ENCODE measurements at regions not wholly inside any gene's neighbourhood (a gene's known extent, or its start where the extent isn't known, plus 50 kb on each side); places are given as distances from the start of the nearest gene placed in this dataset.

DNA sequence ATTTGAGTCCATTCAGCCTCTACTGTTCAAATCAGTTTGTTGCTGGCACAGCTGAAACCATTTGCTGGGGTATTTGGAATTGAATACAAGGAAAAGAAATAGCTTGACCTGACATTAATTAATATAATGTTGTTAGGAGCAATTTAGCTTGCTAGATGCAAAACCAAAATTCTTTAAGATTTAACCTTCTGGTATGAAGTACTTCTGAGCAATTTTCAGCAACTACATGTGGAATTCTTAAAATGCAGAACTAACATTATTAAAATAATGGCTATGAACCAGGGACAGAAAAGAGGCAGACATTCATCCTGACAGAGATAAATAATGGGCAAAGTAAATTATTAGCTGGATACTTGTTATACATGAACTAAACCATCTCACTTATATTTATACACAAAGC is 160.0 kb upstream of the MIR17HG start:
- no peak for DNase-seq

DNA sequence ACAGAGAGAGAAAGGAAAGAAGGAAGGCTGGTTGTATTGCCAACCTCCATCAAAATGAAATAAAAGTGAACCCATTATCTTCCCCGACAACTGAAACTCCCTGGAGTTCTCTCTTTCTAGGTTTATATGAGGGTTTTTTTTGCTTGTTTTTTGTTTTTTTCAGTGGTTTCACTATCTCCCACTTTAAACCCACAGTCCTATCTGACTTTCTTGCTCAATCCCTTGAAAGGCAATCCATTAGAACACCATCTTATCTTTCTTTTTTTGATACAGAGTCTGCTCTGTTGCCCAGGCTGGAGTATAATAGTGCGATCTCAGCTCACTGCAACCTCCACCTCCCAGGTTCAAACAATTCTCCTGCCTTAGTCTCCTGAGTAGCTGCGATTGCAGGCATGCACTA is 158.0 kb upstream of the MIR17HG start:
- no peak for DNase-seq

DNA sequence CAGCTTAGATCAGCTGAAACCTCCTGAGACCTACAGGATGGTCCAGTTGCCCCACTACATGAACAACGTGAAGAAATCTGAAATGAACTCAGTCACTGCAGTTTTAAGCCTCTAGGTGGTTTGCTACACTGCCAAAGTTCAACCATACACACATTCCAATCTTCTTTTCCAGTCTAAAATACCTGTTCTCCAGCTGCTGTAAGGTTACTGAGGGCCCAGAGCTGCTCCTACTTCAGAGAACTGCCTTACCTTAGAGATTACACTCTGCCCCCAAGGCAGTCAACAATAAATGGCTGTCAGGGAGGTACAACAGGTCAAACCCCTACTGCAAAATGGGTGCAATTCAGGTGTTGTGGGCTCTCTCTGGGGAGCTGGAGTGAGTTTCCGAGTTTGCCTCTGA is 154.1 kb upstream of the MIR17HG start:
- no peak for DNase-seq

DNA sequence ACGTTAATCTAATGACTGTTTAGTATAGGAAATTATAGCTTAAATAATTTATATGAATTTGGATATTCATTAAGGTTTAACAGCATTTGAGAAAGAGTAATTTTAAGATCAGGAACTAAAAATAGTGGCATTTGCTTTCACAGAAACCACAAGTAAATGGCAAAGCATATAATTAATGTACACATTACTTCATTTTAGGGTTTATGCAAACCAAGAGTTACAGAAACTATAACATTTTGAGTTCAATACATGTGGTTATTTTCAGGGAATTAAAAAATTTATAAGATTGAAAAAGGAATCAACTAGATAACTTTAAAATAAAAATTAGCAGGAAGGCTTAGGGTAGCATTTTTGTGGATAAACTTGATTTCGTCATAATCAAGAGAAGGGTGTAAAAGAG is 151.7 kb upstream of the MIR17HG start:
- no peak for DNase-seq

DNA sequence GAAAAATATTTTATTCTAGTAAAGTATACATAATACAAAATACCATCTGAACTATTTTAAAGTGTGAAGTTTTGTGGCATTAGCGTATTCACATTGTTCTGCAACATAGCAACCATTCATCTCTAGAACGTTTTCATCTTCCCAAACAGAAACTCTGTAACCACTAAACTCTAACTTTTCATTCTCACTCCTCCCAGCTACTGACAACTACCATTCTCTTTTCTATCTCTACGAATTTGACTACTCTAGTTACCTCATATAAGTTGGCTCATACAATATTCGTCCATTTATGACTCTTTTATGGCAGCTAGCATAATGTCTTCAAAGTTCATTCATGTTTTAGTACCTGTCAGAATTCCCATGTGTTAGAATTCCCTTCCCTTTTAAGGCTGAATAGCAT is 150.5 kb upstream of the MIR17HG start:
- DNase-seq: no peak

DNA sequence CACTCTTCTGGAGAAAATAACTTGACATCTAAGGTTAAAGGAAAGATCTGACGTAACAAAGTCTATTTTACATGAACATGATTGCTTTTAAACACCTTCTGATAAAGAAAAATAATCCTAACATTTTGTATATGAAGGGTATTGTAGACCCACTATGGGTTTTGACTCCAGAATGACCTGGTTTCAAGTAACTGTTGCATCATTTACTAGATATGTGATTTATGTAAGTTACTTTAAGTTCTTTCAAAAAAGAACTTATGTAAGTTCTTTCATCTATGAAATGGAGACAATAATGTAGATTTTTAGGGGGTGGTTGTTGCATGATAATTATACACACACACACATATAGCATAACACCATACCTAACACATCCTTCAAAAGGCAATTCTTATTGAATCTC is 147.6 kb upstream of the MIR17HG start:
- no peak for DNase-seq

DNA sequence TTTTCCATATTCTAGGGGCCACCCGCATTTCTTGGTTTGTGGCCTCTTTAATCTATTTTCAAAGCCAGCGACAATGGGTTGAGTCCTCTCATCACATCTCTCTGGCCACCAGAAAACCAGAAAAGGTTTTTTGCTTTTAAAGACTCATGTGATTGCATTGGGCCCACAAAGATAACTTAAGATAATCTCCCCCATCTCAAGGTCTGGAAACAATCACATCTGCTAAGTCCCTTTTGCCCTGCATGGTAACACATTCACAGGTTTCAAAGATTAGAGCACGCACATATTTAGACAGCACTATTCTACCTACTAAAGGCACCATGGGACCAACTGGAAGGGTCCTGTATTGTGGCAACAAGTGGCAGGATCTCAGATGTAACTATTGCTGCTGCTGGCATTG is 147.0 kb upstream of the MIR17HG start:
- no peak for DNase-seq

DNA sequence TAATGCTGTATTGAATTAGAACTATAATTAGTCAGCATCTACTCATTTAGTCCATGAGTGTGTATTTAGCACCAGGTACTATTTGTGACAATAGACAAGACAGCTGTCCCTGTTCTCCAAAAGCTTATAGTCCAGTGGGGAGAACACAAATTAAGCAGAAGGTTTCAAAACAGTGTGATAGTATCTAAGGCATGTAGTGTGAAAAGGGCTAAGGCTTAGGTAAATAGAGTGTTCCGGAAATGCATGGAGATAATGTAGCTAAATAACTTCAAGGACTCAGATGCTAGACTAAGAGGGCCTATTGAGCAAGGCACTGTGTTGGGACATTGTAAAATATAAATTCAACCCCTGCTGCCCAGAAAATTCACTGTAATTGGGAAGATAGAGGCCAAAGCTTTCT is 144.1 kb upstream of the MIR17HG start:
- DNase-seq: no peak

DNA sequence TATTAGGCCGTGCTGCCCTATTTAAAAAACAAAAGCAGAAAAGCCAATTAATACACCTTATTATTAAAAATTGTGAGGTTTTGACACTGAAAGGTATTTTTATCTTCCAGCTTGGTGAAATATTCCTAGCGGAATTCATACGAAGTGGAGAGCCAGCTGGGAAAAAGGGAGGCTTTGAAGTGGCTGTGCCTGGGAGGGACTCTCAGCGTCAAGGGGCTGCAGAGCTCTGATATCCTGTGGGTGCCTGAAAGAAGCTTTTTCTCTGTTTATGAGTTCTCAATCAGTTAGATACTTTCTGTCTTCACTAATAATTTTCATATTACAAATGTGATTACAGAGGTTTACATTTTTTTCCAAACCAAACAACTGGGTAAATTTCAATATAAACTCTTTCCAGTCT is 140.2 kb upstream of the MIR17HG start:
- DNase-seq: no peak

DNA sequence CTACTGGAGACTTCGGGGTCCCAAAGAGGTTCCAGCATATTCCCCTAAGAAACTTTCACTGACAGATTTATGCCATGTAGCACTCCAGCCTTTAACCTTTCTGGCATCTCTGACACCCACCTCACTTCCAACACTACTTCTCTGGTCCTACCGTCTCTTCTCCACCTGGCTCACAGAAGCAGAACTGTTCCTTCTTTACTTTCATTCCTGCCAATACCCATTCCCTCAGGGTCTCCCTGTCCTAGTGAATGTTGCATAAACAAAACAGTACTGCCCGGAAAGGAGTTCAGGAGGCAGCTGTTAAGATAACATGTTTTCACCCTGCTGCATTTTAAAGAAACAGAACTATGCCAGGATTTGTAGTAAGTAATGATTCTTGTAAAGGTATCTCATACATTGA is 136.0 kb upstream of the MIR17HG start:
- DNase-seq: no peak

DNA sequence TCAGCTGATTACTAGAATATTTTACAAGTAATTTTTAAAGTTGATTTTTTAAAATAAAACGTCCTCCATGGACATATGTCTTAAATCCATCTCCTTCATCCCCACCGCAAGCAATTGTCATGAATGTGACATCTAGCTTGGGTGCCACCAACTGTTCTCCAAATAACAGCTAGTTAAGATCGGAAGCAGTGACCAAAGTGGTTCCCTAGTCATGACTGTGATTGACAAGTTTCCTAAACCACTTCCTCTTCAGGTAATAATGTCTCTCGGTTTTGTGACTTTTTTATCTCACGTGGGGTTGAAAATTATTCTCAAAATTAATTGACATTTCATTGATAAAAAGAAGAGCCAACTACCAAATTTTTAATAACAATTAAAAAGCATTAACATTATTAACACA is 135.3 kb upstream of the MIR17HG start:
- no peak for DNase-seq

DNA sequence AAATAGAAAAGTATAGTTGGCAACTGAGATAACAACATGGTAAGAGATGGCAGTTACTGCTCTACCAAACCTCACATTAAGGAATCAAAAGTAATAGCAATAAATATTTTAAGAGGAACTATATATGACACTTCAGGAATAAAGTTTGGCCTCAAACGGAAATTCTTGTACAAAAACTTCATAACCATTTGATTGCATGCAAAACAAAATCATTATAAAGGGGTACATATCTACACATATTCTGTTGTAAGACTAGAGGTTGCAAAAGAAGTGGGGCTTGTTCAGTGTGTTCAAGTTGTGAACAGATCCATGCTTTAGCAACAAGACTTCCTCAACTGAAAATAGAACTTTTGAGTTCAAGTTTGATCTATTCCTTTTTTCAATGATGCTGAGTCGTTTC is 133.5 kb upstream of the MIR17HG start:
- DNase-seq: no peak

DNA sequence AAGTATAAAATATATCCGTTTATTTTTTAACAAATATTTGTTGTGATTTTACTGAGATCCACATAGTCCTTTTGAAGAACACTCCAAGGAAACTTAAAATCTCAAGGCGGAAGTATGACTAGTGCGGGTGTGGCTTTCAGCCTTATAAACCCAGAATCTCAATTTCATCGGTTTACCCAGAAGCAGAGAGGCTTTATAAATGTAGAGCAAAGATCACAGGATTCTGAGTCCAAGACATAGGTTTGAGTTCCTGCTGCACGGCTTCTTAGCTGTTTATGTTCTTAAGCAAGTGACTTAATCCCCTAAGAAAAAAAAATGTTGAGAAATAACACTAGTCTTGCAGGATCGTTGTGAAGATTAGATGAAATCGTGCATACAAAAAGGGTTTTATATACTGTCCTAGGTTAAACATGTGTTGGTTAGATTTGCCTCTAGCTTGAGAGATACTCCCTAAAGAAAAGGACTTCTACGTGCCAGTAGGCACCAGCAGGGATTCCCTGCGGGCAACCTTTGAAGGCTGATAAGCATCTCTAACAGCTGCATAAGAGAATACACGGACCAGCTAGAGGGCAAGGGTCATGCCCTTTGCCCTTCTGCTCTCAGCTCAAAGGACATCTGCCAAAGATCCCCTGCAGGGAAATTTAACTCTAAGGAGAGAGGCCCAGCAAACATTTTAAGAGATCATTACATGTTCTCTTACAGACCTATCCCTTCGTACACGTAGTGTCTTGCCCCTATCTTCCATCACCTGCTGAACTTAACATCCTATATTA is 130.4 kb upstream of the MIR17HG start:
- DNase-seq: no peak

DNA sequence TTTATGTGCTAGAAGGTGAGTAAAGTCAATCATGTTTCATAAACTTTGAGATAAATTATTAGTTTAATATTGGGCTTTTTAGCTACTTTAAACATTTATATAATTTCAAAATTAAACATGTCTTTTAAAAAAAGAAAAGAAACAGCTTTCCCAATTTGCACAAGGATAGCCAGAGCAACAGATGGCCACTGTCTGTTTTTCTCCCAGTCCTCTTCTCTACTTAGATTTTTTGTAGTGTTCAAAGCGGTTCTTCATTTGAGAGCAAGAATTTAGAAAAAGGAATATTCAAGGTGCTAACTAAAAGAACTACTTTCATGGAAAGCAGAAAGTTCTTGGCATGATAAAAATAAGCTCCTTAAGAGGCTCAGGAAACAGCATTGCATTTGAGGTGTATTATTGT is 128.3 kb upstream of the MIR17HG start:
- DNase-seq: no peak

DNA sequence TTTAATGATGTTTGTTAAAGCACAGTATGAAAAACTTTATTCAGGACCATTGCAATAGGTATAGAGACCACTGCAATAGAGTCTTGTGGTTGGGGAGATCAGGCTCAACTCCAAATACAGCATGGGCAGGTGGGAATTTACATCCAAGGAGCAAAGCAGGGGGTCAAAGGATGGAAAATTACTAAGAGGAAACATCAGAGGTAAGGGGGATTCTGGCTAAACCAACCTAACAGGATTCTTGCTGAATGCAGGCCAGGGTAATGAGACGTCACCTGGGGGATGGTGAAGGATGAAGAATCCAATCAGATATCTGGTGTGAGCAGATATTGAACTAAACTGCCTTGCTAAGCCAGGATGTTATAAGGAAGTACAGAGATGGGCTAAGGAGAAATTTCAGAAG is 126.6 kb upstream of the MIR17HG start:
- DNase-seq: no peak

DNA sequence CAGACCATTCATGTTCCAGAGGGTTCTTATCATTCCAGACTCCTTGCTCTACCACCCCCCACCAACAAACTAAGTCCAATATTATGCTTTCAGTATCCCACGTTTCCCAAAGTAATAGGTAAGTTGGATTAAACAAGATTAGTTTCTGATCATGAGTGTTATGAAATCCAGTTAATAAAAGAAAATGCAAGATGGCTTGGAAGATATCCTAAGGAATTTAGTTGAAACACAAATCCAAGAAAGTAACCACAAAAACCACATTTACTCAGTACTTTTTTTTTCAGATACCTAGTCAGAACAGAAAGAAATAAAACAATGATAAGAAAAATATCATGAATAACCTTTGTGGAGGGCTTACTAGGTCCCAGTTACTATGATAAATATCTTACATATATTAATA is 119.4 kb upstream of the MIR17HG start:
- no peak for DNase-seq

DNA sequence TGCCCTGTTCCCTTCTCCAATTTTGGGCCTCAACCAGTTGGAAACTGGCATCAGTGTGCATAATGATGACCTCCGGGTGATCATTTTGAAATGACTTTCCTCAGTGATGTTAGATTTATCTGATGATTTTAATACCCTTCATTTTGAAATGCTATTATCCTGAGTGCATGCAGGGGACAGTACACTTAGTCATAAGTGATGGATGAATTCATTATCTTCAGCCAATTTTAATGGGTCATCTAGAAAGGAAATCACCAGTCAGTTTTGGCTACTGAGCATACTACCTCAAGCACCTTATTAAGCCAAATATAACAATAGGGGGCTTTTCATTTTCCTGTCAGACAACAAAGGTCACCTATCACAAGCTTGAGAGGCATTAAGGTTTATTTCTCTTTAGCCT is 118.5 kb upstream of the MIR17HG start:
- no peak for DNase-seq

DNA sequence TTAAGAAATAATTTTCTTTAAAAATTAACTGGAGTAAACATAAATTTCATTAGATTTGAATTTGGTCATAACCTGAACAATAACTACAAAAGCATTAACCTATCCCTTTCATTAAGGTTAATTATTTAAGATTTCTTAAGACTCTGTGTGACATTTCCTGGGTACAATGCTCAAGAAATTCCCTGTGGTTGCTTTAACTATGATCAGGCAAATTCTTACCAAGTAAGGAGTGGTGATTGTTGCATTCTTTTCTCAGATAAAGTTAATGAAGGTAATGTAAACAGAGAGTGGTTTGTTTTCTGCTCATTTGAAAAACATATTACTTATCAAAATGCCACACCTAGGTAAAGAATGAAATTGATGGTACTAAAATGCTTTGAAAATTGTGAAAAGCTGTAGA is 114.8 kb upstream of the MIR17HG start:
- DNase-seq: no peak

DNA sequence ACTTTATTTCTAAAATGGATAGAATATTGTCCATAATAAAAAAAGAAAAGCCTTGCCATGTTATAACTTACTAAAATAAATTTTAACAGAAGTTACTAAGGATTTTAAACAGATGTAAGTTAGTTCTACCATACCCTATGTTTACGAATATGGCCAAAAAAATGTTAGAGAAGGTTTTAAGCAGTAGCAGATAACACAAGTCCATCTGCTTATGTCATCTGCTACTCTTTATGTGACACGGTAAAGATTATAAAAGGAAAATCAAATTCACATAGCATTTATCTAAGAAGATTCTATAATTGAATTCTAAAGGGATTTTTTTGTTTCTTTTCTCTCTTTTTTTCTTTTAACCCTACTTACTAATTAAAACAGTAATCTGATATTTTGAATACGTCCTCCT is 114.2 kb upstream of the MIR17HG start:
- DNase-seq: no peak

DNA sequence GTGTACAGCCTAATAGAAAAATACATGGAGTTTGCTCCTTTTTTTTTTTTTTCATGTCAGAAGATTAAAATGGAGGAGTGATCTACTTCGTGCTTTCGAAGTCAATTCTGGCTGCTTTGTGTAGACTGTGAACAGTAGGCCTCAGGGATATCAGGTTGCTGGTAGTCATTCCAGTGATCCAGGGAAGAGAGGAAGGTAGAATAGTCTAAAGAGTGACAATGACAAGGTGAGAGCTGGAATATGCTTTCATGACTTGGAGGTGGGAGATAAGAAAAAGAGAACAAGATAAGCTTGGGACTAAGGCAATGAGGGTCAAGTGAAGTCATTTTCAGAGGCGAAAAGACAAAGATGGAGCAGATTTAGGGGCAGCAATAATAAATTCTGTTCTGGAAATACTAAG is 111.3 kb upstream of the MIR17HG start:
- DNase-seq: no peak

DNA sequence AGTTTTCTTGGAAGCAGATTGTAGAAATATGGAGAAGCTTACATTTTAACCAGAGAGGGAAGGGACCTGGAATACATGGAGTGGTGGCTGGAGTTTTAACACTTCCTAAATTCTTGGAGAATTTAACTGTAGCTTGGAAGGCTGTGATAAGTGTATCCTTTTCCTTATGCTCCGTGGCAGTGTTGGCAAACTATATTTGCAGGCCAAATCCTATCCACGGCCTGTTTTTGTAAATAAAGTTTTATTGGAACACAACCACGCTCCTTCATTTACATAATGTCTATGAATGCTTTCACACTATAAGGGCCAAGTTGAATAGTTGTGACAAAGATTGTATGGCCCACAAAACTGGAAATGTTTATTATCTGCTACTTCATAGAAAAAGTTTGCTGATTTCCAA is 110.6 kb upstream of the MIR17HG start:
- no peak for DNase-seq

DNA sequence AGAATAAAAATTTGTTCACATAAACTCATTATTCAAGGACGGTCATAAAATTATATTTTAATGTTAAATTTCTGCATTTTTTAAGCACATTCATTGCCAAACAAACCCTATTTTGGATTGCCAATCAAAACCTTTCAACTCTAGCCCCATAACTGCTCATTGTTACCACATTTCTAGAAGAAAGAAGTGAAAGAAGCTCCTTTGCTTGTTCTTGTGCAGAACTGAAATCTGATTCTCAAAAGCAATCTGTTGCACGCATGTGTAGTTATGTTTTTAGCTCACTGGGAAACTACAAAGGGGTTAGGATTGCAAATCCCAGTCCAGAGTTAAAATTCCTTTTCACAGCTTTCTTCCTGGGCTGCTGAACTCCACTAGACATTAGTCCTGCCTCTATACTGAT is 109.5 kb upstream of the MIR17HG start:
- DNase-seq: no peak

DNA sequence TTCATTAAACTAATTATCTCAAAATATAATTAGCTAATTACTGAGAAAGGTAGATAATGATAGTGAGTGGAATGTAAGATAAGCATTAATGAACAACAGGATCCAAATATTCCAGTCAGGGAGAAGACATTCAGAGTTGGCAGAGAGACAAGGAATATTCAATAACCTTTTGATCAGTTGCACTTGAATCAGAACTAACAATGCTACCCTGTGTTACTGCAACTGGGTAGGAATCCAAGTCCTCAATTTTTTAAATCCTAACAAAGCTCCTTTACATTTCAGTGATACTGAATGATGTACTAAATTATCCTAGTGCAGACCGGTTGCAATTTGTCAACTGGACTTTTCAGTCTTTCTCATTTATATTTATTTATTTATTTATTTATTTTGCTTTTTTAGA is 107.1 kb upstream of the MIR17HG start:
- DNase-seq: no peak

DNA sequence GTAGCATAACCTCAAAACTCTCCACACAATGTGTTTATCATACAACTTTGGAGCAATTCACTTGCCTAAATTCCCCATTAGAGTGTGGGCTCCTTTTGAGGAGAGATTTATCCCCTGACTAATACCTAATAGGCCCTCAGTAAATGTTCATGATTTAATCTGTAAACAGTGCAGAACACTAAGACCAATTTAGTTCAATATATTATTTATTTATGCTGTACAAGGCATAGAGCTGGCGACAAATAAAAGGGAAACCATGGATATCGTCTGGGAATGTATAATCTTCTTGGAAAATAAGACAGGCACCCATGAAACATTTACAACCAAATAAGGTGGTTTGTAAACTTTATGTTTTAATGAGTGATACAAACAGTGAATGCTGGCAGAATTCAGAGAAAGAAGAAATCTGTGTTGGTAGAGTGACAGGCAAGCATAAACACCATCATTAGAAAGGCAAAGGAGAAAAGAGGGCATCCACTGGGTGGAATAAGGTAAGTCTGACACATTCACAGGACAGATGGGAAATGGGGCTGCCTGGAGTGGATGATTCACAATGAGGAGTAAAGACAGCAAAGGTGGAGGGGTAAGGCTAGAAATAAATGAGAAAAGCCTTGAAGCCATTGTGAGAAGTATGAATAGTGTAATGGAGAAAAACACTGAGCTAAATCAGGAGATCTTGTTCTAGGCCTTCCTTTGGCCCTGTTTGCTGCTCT is 106.1 kb upstream of the MIR17HG start:
- DNase-seq: no peak

Measured in skin of body (tissue), 1 donor.